ENCODE measurements at regions not wholly inside any gene's neighbourhood (a gene's known extent, or its start where the extent isn't known, plus 50 kb on each side); places are given as distances from the start of the nearest gene placed in this dataset.

GRCh38 chr6:88544986-88545612, 379.0 kb upstream of the CNR1 start:
- no peak for TF ChIP-seq CTCF (IDR thresholded peaks at IDR 0.05)
- no peak for TF ChIP-seq POLR2A (IDR thresholded peaks at IDR 0.05)

Data from Peyer's patch (tissue), 4 donors.